Nephron progenitor cell (in vitro differentiated cells): ENCODE measurements at regions not wholly inside any gene's neighbourhood (a gene's known extent, or its start where the extent isn't known, plus 50 kb on each side); places are given as distances from the start of the nearest gene placed in this dataset.

ENCODE experiments used
- DNase-seq: peaks from one replicate; pipeline ENCODE4 v3.0.0; 2021
- H3K27ac Mint-ChIP-seq: 2 replicates; pipeline ENCODE4 v1.8.0; 2021; ENCODE audit warnings: mild to moderate bottlenecking, moderate library complexity, mixed read lengths
- H3K27me3 Mint-ChIP-seq: 2 replicates; pipeline ENCODE4 v1.8.0; 2021; ENCODE audit warnings: mild to moderate bottlenecking, low read depth, mixed read lengths; ENCODE audit not compliant: poor library complexity
- H3K36me3 Mint-ChIP-seq: 2 replicates; pipeline ENCODE4 v1.8.0; 2021; ENCODE audit warnings: low read depth, mixed read lengths
- H3K4me1 Mint-ChIP-seq: 2 replicates; pipeline ENCODE4 v1.8.0; 2021; ENCODE audit warnings: mixed read lengths
- H3K4me3 Mint-ChIP-seq: 2 replicates; pipeline ENCODE4 v1.8.0; 2021; ENCODE audit warnings: mild to moderate bottlenecking, moderate library complexity, mixed read lengths
- H3K9me3 Mint-ChIP-seq: 2 replicates; pipeline ENCODE4 v1.8.0; 2021; ENCODE audit warnings: mild to moderate bottlenecking, moderate library complexity, mixed read lengths
- TF ChIP-seq, protein P1 (sequence below): fragments of 200-600 bp; sonication (generic); IDR thresholded peaks from 2 replicates; pipeline ENCODE4 v1.5.0; 2021; ENCODE audit warnings: antibody characterized with exemption

DNA sequence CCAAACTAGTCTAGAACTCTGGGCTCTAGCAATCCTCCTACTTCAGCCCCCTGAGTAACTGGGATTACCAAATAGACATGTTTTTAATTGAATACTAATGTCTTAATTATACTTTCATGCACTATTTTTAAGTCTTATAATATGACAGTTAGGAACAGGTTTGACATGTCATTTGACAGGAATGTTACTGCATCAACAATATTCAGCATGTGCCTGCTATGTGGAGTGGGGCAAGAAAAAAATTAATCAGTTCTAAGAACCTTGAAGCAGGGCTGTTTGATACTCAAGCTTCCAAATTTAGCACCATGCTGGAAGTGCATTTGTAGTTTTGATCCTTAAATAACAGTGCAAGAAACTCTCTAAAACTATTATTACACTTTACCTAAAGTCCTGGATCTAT lies 265.3 kb downstream of the MZT1 start:
- DNase-seq: no peak
- Mint-ChIP-seq H3K4me3 (no peak overlapping the region), H3K27ac (no peak overlapping the region), H3K27me3 (peaks cover 4% of the 10 kb centered on the region), H3K36me3 (no peaks in the 10 kb centered on the region), H3K9me3 (no peaks in the 10 kb centered on the region), H3K4me1 (peaks cover 5% of the 10 kb centered on the region)
- TF ChIP-seq, protein P1, sequence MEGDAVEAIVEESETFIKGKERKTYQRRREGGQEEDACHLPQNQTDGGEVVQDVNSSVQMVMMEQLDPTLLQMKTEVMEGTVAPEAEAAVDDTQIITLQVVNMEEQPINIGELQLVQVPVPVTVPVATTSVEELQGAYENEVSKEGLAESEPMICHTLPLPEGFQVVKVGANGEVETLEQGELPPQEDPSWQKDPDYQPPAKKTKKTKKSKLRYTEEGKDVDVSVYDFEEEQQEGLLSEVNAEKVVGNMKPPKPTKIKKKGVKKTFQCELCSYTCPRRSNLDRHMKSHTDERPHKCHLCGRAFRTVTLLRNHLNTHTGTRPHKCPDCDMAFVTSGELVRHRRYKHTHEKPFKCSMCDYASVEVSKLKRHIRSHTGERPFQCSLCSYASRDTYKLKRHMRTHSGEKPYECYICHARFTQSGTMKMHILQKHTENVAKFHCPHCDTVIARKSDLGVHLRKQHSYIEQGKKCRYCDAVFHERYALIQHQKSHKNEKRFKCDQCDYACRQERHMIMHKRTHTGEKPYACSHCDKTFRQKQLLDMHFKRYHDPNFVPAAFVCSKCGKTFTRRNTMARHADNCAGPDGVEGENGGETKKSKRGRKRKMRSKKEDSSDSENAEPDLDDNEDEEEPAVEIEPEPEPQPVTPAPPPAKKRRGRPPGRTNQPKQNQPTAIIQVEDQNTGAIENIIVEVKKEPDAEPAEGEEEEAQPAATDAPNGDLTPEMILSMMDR: no peak

DNA sequence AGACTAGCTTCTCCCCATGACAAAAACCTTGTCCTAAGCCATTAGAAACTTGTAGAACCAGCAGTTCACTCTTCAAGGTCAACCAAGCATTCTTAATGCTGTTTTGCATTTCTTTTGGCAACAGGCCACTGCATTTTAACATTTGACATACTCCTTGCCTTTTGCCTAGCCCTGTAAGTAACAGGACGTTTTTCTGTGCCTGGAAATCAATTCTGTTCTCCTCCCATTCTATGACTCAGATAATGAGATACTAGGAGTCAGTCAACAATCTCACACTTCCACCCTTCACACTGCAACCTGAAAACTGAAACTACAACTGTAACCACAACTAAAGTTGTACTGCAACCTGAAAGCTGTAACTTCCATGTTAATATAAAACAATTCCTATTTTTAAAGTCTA lies 268.7 kb downstream of the MZT1 start:
- DNase-seq: no peak
- peaks cover 6% of the 10 kb centered on the region for H3K27me3 Mint-ChIP-seq
- H3K27ac Mint-ChIP-seq: no peak overlapping the region

DNA sequence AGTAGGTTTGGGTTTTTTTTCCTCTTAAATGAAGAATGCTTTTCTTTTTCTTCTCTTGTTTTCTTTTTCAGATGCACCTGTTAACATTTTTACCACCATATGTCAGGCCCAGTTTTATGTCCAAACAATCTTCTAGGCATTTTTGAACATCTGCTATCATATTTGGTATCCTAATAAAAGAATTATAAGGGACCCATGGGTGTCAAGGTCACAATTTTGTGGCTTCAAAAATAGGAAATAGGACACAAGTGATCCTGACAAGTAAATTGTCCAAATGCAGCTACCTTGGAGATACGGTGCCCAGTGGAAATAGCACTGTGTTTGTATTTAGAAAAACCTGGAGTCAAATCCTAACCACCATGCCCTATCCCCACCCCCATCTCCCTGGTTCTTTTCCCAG lies 270.3 kb downstream of the MZT1 start:
- Mint-ChIP-seq H3K4me3 (no peak overlapping the region), H3K36me3 (no peaks in the 10 kb centered on the region), H3K27me3 (peaks cover 6% of the 10 kb centered on the region), H3K9me3 (no peaks in the 10 kb centered on the region), H3K27ac (no peak overlapping the region), H3K4me1 (no peaks in the 10 kb centered on the region)
- no peak for DNase-seq
- TF ChIP-seq, protein P1: no peak

More for the DNA sequence above, 268.7 kb downstream of the MZT1 start:
- Mint-ChIP-seq H3K36me3 (no peaks in the 10 kb centered on the region), H3K4me3 (no peak overlapping the region), H3K4me1 (peaks cover 5% of the 10 kb centered on the region), H3K9me3 (no peaks in the 10 kb centered on the region)
- TF ChIP-seq, protein P1: no peak

DNA sequence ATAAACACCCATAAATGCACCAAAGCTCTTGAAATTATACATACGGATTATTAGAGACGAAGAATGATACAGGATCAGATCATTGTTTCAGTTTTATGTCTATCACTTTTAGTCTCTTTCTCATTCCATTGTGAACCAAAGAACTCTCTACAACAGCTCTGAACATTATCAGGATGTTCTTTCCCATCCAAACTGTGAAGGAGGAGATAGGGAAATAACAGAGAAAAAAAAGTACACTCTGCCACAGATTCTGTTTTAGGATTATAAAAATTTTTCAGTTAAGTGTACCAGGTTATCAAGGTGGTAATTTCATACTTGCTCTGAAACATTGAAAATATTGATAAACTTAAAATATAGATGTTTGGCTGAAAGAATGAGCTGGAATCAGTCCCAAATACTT lies 270.9 kb downstream of the MZT1 start:
- TF ChIP-seq, protein P1: no peak
- H3K27me3 Mint-ChIP-seq: peaks cover 6% of the 10 kb centered on the region

DNA sequence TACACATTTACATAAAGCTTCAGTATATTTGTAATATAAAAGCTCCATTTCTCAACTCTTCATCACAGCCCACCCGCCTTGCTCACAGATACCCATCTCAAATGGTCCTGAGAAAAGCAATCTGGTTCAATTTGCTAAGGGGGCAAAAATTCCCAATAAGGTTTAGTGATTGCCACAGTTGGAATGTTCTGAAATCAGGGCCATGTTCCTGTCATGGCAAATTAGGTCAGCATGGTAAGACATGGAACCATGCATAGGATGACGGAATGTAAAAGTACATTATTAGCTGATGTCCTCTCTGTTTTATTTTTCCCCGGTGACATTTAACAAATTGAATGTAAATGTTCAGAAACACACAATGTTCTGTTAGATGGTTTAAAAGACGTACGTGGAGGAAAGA lies 274.3 kb downstream of the MZT1 start:
- Mint-ChIP-seq H3K27ac (no peak overlapping the region), H3K27me3 (peaks cover 3% of the 10 kb centered on the region), H3K36me3 (no peaks in the 10 kb centered on the region), H3K4me1 (no peaks in the 10 kb centered on the region), H3K4me3 (no peak overlapping the region), H3K9me3 (peaks cover 20% of the 10 kb centered on the region)
- DNase-seq: no peak
- TF ChIP-seq, protein P1: no peak

More for the DNA sequence above, 270.9 kb downstream of the MZT1 start:
- H3K4me1 Mint-ChIP-seq: no peaks in the 10 kb centered on the region
- H3K4me3 Mint-ChIP-seq: no peak overlapping the region
- no peaks in the 10 kb centered on the region for H3K36me3 Mint-ChIP-seq
- DNase-seq: no peak
- no peak overlapping the region for H3K27ac Mint-ChIP-seq
- no peaks in the 10 kb centered on the region for H3K9me3 Mint-ChIP-seq

DNA sequence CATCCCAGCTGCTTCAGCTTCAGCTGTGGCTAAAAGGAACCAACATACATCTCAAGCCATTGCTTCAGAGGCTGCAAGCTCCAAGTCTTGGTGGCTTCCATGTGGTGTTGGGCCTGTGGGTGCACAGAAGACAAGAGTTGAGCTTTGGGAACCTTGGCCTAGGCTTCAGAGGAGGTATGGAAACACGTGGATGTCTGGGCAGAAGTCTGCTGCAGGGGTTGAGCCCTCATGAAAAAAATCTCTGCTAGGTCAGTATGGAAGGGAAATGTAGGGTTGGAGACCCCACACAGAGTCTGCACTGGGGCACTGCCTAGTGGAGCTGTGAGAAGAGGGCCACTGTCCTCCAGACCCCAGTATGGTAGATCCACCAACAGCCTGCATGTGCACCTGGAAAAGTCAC lies 279.3 kb downstream of the MZT1 start:
- Mint-ChIP-seq H3K4me3 (no peak overlapping the region), H3K27me3 (no peaks in the 10 kb centered on the region), H3K9me3 (peaks cover 30% of the 10 kb centered on the region), H3K27ac (no peak overlapping the region), H3K36me3 (peaks cover 5% of the 10 kb centered on the region), H3K4me1 (no peaks in the 10 kb centered on the region)
- no peak for DNase-seq
- TF ChIP-seq, protein P1: no peak
